ENCODE measurements at regions not wholly inside any gene's neighbourhood (a gene's known extent, or its start where the extent isn't known, plus 50 kb on each side); places are given as distances from the start of the nearest gene placed in this dataset.
"Not testable (repeated sequence)": the region's sequence is repeated elsewhere in the genome, so short reads cannot be mapped to it uniquely, and the experiment has no call there.

DNA sequence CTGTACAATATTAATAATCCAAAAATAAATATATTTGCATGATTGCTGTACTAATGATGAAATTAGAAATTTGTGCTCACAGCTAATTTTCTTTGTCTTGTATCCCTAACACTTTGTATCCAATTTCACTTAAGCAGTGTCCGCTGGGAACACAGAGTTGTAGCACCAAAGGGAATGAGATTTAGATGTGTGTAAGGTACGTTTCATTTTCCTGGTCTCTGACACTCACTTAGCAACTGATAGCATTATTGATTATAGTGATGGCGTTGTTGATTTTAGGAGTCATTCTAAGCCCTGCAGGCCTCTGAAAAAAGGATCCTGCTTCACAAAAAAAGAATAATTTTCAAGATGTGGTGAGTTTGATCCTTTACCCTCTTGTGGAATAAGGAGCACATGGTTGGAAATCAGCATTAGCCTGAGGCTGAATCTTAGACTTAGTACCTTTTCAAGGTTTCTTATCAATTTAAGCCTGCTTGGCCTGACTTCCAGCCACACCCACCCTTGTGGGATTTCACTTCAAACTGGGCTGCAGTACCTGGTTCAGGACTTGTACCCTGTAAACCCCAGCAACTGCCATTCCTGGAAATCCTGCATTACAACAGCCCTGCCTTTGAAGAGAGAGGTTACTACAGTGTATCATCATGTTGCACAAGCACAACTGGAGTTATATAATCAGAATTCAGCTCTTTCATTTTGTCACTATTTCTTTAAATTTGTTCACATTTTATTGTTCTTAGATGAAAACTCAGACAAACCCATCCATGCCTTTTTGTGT, 116.2 kb downstream of the RND3 start:
- no peak for DNase-seq (ENCODE audit: low read depth, low spot score)

DNA sequence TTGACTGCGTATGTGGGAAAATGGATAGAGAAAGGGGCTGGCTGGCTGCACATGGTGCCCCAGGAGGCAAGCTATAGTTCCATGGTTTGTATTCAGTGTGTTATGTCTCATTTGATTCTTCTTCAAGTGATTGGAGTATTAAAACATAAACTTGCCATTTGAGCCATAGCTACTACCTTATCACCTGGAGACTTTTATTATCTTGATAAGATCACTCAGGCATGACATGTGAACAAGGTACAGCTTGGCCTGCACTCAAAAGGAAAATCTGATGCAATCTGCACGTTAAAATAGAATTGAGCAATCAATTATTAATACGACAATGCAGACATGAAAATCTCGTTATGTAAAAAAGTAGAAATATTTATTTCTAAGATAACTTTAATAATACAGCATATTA, 116.9 kb downstream of the RND3 start:
- DNase-seq (ENCODE audit: low read depth, low spot score): no peak

DNA sequence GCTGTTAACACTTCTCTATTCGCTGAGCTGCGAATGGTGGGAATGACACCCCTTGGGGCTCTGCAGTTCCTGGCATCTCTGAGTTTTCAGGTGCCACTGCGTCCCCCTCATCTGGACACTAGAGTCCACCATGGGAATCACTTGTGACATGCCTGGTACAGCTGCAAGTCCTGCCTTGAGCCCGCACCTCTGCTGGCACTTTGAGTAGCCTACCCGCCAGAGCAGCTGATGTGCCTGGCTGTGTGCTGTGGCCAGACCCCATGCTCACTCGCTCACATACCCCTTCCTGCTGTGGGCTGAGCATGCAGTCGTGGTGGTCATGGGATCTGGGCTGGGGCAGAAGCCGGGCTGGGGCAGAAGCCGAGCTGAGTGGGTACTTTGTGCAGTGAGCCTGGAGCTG, 117.6 kb downstream of the RND3 start:
- DNase-seq (ENCODE audit: low read depth, low spot score): no peak

GRCh38 chr2:150358468-150358807, 129.0 kb downstream of the RND3 start:
- DNase-seq (ENCODE audit: low read depth, low spot score): no peak

- DNase-seq (ENCODE audit: low read depth, low spot score): no peak
Measured at GRCh38 chr2:150357770-150358467, 129.5 kb downstream of the RND3 start.

- DNase-seq (ENCODE audit: low read depth, low spot score): no peak
Measured at GRCh38 chr2:150355440-150355839, 132.0 kb downstream of the RND3 start.

- no peak for DNase-seq (ENCODE audit: low read depth, low spot score)
Measured at GRCh38 chr2:150353376-150353775, 134.1 kb downstream of the RND3 start.

DNA sequence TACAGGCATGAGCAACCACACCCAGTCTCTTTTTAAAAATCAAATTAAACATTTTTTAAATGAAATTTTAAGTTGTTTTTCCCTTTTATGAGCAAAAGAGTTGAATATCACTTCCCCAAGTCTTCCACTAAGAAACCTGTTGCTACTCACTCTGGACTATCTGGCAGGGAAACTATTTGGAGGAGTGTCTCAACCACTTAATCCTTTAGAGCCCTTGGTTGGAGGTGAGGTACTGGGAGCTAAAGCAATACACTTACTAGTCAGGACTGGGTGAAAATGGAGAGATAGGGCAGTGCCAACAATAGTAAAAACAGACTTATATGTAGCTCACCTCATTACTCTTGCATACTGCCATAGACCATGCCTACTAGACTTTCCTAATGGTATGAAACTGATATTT, 135.5 kb downstream of the RND3 start:
- no peak for DNase-seq (ENCODE audit: low read depth, low spot score)

GRCh38 chr2:150350500-150350899, 137.0 kb downstream of the RND3 start:
- DNase-seq (ENCODE audit: low read depth, low spot score): no peak

- DNase-seq (ENCODE audit: low read depth, low spot score): peak; percentile 14
Measured at GRCh38 chr2:150346806-150347205, 140.7 kb downstream of the RND3 start.

- DNase-seq (ENCODE audit: low read depth, low spot score): no peak
Measured at GRCh38 chr2:150341982-150342680, 145.3 kb downstream of the RND3 start.

- DNase-seq (ENCODE audit: low read depth, low spot score): peak; percentile 53
Measured at GRCh38 chr2:150339951-150340350, 147.5 kb downstream of the RND3 start.

GRCh38 chr2:150339282-150339681, 148.2 kb downstream of the RND3 start:
- DNase-seq (ENCODE audit: low read depth, low spot score): no peak

GRCh38 chr2:150335596-150335995, 151.9 kb downstream of the RND3 start:
- no peak for DNase-seq (ENCODE audit: low read depth, low spot score)

DNA sequence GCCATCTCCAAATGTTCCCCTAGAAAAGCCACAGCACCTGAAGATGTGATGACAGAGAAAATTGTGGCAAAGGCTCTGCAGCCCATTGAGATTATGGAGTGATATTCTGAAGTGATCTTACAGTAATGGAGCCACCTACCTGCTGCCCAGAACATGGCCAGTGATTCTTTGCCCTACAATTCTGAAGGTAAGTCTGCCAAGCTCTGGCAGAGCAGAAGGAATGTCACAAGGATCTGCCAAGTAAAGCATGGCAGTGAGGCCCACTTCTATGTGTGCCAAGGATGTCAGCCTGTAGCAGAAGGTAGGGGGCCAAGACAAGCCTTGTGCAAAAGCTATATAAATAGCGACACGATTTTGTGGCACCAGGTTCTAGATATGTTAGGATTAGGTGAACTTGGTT, 155.1 kb downstream of the RND3 start:
- peak; percentile 35 for DNase-seq (ENCODE audit: low read depth, low spot score)

DNA sequence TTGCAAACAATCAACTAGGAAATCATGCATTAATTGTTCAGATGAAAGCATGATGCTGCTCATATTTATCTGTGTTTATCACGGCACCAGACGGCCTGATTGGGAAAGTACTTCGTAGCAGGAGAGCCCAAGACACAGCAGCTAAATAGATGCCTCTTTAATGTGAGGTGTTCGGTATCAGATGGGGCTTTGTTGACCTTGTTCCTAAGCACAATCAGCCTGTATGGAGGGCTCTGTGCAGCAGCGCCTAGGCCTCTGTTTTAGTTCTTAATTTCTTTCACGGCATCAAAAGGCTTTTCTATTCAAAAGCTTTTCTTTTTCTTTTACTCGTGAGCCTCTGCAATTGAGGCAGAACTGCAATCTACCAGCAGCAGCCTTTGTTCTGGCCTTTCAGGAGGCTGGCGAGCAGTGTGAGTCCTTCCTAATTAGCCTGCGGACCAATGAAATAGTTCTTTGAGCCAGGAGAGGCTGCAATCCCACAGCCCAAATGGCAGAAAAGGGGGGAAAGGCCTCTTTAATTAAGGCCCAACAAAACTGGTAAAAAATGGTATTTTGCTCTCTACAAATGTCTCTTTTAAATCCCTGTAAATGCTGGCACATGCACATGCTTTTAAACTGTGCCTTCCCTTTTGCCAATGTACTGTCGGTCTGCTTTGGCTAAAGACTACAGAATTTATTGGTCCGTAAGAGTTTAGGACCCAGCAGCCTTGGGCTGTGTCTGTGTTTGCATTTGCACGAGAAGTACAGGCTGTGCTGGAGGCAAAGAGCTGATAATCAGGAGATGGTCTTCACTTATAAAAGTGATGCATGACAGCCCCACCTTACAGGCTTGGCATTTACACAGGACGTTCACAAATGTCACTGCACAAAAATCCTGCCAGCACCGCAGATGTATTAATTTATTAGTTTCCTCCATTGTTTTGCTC, 159.6 kb downstream of the RND3 start:
- DNase-seq (ENCODE audit: low read depth, low spot score): peak; percentile 39

- no peak for DNase-seq (ENCODE audit: low read depth, low spot score)
Measured at GRCh38 chr2:150325656-150326314, 161.7 kb downstream of the RND3 start.

DNA sequence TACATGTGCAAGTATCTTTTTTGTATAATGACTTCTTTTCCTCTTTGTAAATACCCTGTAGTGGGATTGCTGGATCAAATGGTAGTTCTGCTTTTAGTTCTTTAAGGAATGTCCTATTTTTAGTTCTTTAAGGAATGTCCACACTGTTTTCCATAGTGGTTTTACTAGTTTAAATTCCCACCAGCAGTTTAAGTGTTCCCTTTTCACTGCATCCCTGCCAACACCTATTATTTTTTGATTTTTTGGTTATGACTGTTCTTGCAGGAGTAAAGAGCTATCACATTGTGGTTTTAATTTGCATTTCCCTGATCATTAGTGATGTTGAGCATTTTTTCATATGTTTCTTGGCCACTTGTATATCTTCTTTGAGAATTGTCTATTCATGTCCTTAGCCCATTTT, 164.4 kb downstream of the RND3 start:
- DNase-seq (ENCODE audit: low read depth, low spot score): not testable (repeated sequence)

DNA sequence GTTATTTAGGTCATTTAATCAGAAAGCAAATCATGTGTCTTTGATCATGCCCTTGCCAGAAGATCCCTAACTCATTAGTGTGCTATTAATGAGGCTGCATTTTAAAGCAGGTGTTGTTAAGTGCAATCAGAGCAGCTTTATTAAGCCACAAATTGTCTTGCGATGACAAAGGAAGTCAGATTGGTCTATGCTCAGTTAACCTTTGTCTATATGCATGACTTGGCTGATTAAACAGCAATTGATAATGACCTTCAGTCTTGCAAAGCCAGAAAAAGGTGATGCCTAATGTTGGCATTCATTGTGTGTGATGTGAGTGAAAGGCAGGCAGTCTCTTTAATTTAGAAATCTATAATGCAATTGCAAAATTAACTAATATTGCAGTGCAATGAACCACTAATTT, 166.9 kb downstream of the RND3 start:
- no peak for DNase-seq (ENCODE audit: low read depth, low spot score)

GRCh38 chr2:150319658-150320555, 167.6 kb downstream of the RND3 start:
- no peak for DNase-seq (ENCODE audit: low read depth, low spot score)

Measured in astrocyte of the hippocampus (primary cell).